ENCODE measurements at regions not wholly inside any gene's neighbourhood (a gene's known extent, or its start where the extent isn't known, plus 50 kb on each side); places are given as distances from the start of the nearest gene placed in this dataset.

DNA sequence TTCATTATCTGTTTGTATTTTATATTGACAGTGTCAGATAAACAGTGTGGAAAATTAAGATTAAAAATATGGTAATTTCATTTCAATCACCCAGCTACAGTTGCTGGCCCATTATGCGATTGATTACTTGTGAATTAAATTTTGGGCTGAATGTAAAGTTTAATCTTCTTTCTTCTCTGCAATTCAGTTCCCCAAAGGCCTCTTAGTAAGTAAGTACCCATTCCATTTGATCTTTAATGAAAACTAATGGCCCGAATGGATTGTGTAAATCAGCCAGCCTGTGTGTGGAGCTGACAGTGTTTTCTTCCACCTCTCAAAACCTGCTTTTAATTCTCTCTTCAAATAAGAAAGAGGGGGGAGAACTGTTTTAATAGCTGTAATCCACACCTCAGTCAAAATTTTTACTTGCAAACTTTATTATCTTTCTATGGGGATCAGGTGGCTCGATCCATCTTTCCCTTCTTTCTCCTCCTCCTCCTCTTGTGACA is 307.1 kb downstream of the IL20RB start:
- TF ChIP-seq POLR2A (IDR thresholded peaks at IDR 0.05): no peak
- TF ChIP-seq, protein P1, sequence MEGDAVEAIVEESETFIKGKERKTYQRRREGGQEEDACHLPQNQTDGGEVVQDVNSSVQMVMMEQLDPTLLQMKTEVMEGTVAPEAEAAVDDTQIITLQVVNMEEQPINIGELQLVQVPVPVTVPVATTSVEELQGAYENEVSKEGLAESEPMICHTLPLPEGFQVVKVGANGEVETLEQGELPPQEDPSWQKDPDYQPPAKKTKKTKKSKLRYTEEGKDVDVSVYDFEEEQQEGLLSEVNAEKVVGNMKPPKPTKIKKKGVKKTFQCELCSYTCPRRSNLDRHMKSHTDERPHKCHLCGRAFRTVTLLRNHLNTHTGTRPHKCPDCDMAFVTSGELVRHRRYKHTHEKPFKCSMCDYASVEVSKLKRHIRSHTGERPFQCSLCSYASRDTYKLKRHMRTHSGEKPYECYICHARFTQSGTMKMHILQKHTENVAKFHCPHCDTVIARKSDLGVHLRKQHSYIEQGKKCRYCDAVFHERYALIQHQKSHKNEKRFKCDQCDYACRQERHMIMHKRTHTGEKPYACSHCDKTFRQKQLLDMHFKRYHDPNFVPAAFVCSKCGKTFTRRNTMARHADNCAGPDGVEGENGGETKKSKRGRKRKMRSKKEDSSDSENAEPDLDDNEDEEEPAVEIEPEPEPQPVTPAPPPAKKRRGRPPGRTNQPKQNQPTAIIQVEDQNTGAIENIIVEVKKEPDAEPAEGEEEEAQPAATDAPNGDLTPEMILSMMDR (IDR thresholded peaks at IDR 0.05): no peak
